Left hindlimb (tissue), 1 donor: ENCODE measurements at regions not wholly inside any gene's neighbourhood (a gene's known extent, or its start where the extent isn't known, plus 50 kb on each side); places are given as distances from the start of the nearest gene placed in this dataset.

Experiments
- DNase-seq: peaks from one replicate; pipeline ENCODE4 v3.0.0-alpha.2; 2018

GRCh38 chr5:67395790-67396418, 199.3 kb upstream of the CD180 start:
- no peak for DNase-seq

GRCh38 chr5:67393211-67393610, 196.6 kb upstream of the CD180 start:
- DNase-seq, result no peak

- DNase-seq, result no peak
These were observed 194.3 kb upstream of the CD180 start for GRCh38 chr5:67390935-67391334.

- no peak for DNase-seq
These were observed 186.9 kb upstream of the CD180 start for GRCh38 chr5:67383451-67383850.

- no peak for DNase-seq
These were observed 184.8 kb upstream of the CD180 start for GRCh38 chr5:67381236-67381880.

- DNase-seq, result no peak
These were observed 183.8 kb upstream of the CD180 start for GRCh38 chr5:67380431-67380830.

GRCh38 chr5:67379753-67380152, 183.2 kb upstream of the CD180 start:
- no peak for DNase-seq

- DNase-seq, result no peak
These were observed 181.7 kb upstream of the CD180 start for GRCh38 chr5:67378256-67378655.

GRCh38 chr5:67377631-67378030, 181.0 kb upstream of the CD180 start:
- no peak for DNase-seq

GRCh38 chr5:67375606-67376005, 179.0 kb upstream of the CD180 start:
- no peak for DNase-seq

- no peak for DNase-seq
These were observed 177.8 kb upstream of the CD180 start for GRCh38 chr5:67374378-67374777.

- DNase-seq, result no peak
These were observed 176.9 kb upstream of the CD180 start for GRCh38 chr5:67373518-67373917.

GRCh38 chr5:67372887-67373286, 176.3 kb upstream of the CD180 start:
- no peak for DNase-seq

GRCh38 chr5:67371924-67372323, 175.3 kb upstream of the CD180 start:
- DNase-seq, result no peak

- no peak for DNase-seq
These were observed 170.2 kb upstream of the CD180 start for GRCh38 chr5:67366691-67367395.

- no peak for DNase-seq
These were observed 169.7 kb upstream of the CD180 start for GRCh38 chr5:67366276-67366675.

- DNase-seq, result no peak
These were observed 167.9 kb upstream of the CD180 start for GRCh38 chr5:67364381-67364970.

GRCh38 chr5:67363963-67364362, 167.4 kb upstream of the CD180 start:
- no peak for DNase-seq

GRCh38 chr5:67363180-67363709, 166.6 kb upstream of the CD180 start:
- DNase-seq, result no peak

GRCh38 chr5:67361932-67362729, 165.5 kb upstream of the CD180 start:
- no peak for DNase-seq

- no peak for DNase-seq
These were observed 163.4 kb upstream of the CD180 start for GRCh38 chr5:67360047-67360446.

GRCh38 chr5:67358186-67358585, 161.6 kb upstream of the CD180 start:
- DNase-seq, result no peak
